Pancreas (tissue), 10 donors: ENCODE measurements at regions not wholly inside any gene's neighbourhood (a gene's known extent, or its start where the extent isn't known, plus 50 kb on each side); places are given as distances from the start of the nearest gene placed in this dataset.

ENCODE experiments used
- ATAC-seq, 4 donors: fragments of 200-7000 bp; cut with Tn5 transposase; one replicate each; pipeline versions ENCODE4 v1.8.0 to v1.9.1; 2020; ENCODE audit warnings: mild to moderate bottlenecking in 4 of 4, moderate library complexity in 4 of 4
- DNase-seq, 6 donors: peaks; one replicate each; pipeline ENCODE4 v3.0.0-alpha.2; 2020
- FAIRE-seq: peaks from 2 replicates; lab custom pipeline; 2012; peaks lifted over from hg19 to GRCh38; lab: Jason Lieb, UNC
- H3K27ac ChIP-seq, 4 donors: fragments of 200-600 bp; sonication (generic); 1 replicate in 3 of 4; 2 replicates in 1 of 4; pipeline versions ENCODE4 v1.5.0 to v1.8.0; 2020
- H3K27me3 ChIP-seq, 4 donors: fragments of 200-600 bp; one replicate each; pipeline ENCODE4 v1.8.0; 2021
- H3K36me3 ChIP-seq, 3 donors: fragments of 200-600 bp; sonication (generic) in 1 of 3; one replicate each; pipeline versions ENCODE4 v1.5.0 to v1.8.0; 2020 to 2021
- H3K4me1 ChIP-seq, 3 donors: fragments of 200-600 bp; one replicate each; pipeline ENCODE4 v1.8.0; 2021
- H3K4me3 ChIP-seq, 4 donors: fragments of 200-600 bp; sonication (generic) in 2 of 4; one replicate each; pipeline versions ENCODE4 v1.5.0 to v1.8.0; 2020 to 2021
- H3K9me3 ChIP-seq, 4 donors: fragments of 200-600 bp; one replicate each; pipeline ENCODE4 v1.8.0; 2021
- CTCF ChIP-seq, 4 donors: fragments of 200-600 bp; sonication (generic) in 3 of 4; IDR thresholded peaks; one replicate each; pipeline versions ENCODE4 v1.5.0 to v1.8.0; 2021; ENCODE audit warnings: antibody characterized with exemption in 4 of 4
- WGBS, 2 donors: extraction: QIAGEN DNeasy Blood & Tissue Kit; methylation state at CpG; one replicate each; pipeline ENCODE4 v1.1.7; 2013; 5-methylcytosine and 5-hydroxymethylcytosine counted together
- intact Hi-C, 3 donors: fragments of 100-400 bp; cut with DNase I; formaldehyde crosslinking; loops; one replicate each; pipeline versions ENCODE4 v1.11.1 to v1.14.2; 2022
- donor health status: healthy with polysubstance abuse.
- donor health status: DM: no; HTN: no; CAD: no; lungs with moderate emphysema.
- donor health status: DM: no; HTN: no; CAD: no.
- donor health status: control.
- donor health status: control.
- donor health status: Bipolar disorder and iron deficiency.
- donor health status: DM: yes; HTN: yes; CAD: no.
- donor health status: DM: no; HTN: no; CAD: no.
- donor health status: DM: no; HTN: no; CAD: no.
- donor health status: DM: yes; HTN: yes; CAD: no.

- no peaks in the 10 kb centered on the region for H3K36me3 ChIP-seq
- no peaks in the 10 kb centered on the region for H3K4me1 ChIP-seq
- no peak overlapping the region for H3K4me3 ChIP-seq
- H3K9me3 ChIP-seq: no peaks in the 10 kb centered on the region
- no peak for DNase-seq
- 72 to 78% methylated on average over 4 of the region's 4 CpGs for WGBS, 2 donors
- H3K27me3 ChIP-seq: no peaks in the 10 kb centered on the region
- ATAC-seq: no peak
- H3K27ac ChIP-seq: no peak overlapping the region
- intact Hi-C loops: no loop called here
- no peak for FAIRE-seq
- no peak for TF ChIP-seq CTCF (IDR thresholded peaks at IDR 0.05)
These were observed 717.0 kb upstream of the TMPRSS15 start for GRCh38 chr21:19120591-19120990.

GRCh38 chr21:19122356-19122755 is 718.8 kb upstream of the TMPRSS15 start:
- no peaks in the 10 kb centered on the region for H3K36me3 ChIP-seq
- H3K27ac ChIP-seq: no peak overlapping the region
- H3K4me3 ChIP-seq: no peak overlapping the region
- intact Hi-C loops: no loop called here
- no peaks in the 10 kb centered on the region for H3K27me3 ChIP-seq
- no peaks in the 10 kb centered on the region for H3K4me1 ChIP-seq
- no peak for TF ChIP-seq CTCF (IDR thresholded peaks at IDR 0.05)
- no peak for ATAC-seq
- WGBS, 2 donors: 27 to 45% methylated on average over 2 of the region's 2 CpGs
- DNase-seq: no peak
- no peak for FAIRE-seq
- H3K9me3 ChIP-seq: no peaks in the 10 kb centered on the region

GRCh38 chr21:19123053-19123452 is 719.5 kb upstream of the TMPRSS15 start:
- no peak for ATAC-seq
- Histone ChIP-seq H3K27me3 (no peaks in the 10 kb centered on the region), H3K4me3 (no peak overlapping the region), H3K4me1 (no peaks in the 10 kb centered on the region), H3K27ac (no peak overlapping the region), H3K36me3 (no peaks in the 10 kb centered on the region), H3K9me3 (no peaks in the 10 kb centered on the region)
- no peak for FAIRE-seq
- TF ChIP-seq CTCF (IDR thresholded peaks at IDR 0.05): no peak
- 49 to 53% methylated on average over 5 of the region's 5 CpGs for WGBS, 2 donors
- no peak for DNase-seq
- intact Hi-C loops: no loop called here

GRCh38 chr21:19123525-19123924 is 719.9 kb upstream of the TMPRSS15 start:
- TF ChIP-seq CTCF (IDR thresholded peaks at IDR 0.05): no peak
- ATAC-seq: no peak
- H3K4me1 ChIP-seq: no peaks in the 10 kb centered on the region
- H3K9me3 ChIP-seq: no peaks in the 10 kb centered on the region
- intact Hi-C loops: no loop called here
- H3K4me3 ChIP-seq: no peak overlapping the region
- FAIRE-seq: no peak
- DNase-seq: no peak
- H3K36me3 ChIP-seq: no peaks in the 10 kb centered on the region
- H3K27ac ChIP-seq: no peak overlapping the region
- WGBS, 2 donors: 38 to 59% methylated on average over 2 of the region's 2 CpGs
- H3K27me3 ChIP-seq: no peaks in the 10 kb centered on the region

- Histone ChIP-seq H3K27me3 (no peaks in the 10 kb centered on the region), H3K4me3 (no peak overlapping the region), H3K27ac (no peak overlapping the region), H3K36me3 (no peaks in the 10 kb centered on the region), H3K9me3 (no peaks in the 10 kb centered on the region), H3K4me1 (no peaks in the 10 kb centered on the region)
- TF ChIP-seq CTCF (IDR thresholded peaks at IDR 0.05): no peak
- FAIRE-seq: no peak
- intact Hi-C loops: no loop called here
- no peak for DNase-seq
- ATAC-seq: no peak
These were observed 721.1 kb upstream of the TMPRSS15 start for GRCh38 chr21:19124691-19125090.
